Keratinocyte (primary cell): ENCODE measurements at regions not wholly inside any gene's neighbourhood (a gene's known extent, or its start where the extent isn't known, plus 50 kb on each side); places are given as distances from the start of the nearest gene placed in this dataset.
A peak's percentile ranks its signal among the peaks of the same experiment; 100 is the strongest.

Experiments
- DNase-seq: peaks from one replicate; pipeline ENCODE4 v3.0.0-alpha.2; 2011; ENCODE audit warnings: low read depth, missing footprints, low spot score
- FAIRE-seq: peaks from 2 replicates; lab custom pipeline; 2011; peaks lifted over from hg19 to GRCh38; lab: Jason Lieb, UNC
- H2AFZ ChIP-seq: 2 replicates; pipeline ENCODE4 v1.6.0; 2012; ENCODE audit warnings: low read length, control low read depth, inconsistent platforms; ENCODE audit not compliant: control insufficient read depth
- H3K27ac ChIP-seq: 2 replicates; pipeline ENCODE4 v1.5.1; 2011; ENCODE audit warnings: low read length; ENCODE audit not compliant: control insufficient read depth, insufficient read depth
- H3K27me3 ChIP-seq: 3 replicates; pipeline ENCODE4 v1.6.0; 2011; ENCODE audit warnings: low read length; ENCODE audit not compliant: control insufficient read depth, insufficient read depth; ENCODE audit errors: extremely low read depth
- H3K36me3 ChIP-seq, 2 experiments: 2 replicates in 1 of 2; 3 replicates in 1 of 2; pipeline ENCODE4 v1.5.1; 2011; ENCODE audit warnings: low read length in 2 of 2, mild to moderate bottlenecking in 1 of 2; ENCODE audit not compliant: control insufficient read depth in 2 of 2, insufficient read depth in 2 of 2; ENCODE audit errors: extremely low read depth in 1 of 2
- H3K4me1 ChIP-seq: 3 replicates; pipeline ENCODE4 v1.5.1; 2011; ENCODE audit warnings: low read length; ENCODE audit not compliant: control insufficient read depth, insufficient read depth; ENCODE audit errors: extremely low read depth
- H3K4me2 ChIP-seq: 3 replicates; pipeline ENCODE4 v1.6.0; 2011; ENCODE audit warnings: low read depth, low read length; ENCODE audit not compliant: control insufficient read depth, insufficient read depth; ENCODE audit errors: extremely low read depth
- H3K4me3 ChIP-seq, 3 experiments: fragments of 200-600 bp in 1 of 3; sonication (generic) in 1 of 3; 2 replicates in 2 of 3; 3 replicates in 1 of 3; pipeline ENCODE4 v1.5.1; 2011 to 2016; ENCODE audit warnings: low read length in 3 of 3, mild to moderate bottlenecking in 3 of 3, control low read depth in 2 of 3, inconsistent platforms in 1 of 3, low read depth in 1 of 3, mixed read lengths in 1 of 3, mixed run types in 1 of 3, moderate library complexity in 1 of 3; ENCODE audit not compliant: control insufficient read depth in 2 of 3, insufficient read depth in 2 of 3; ENCODE audit errors: extremely low read depth in 1 of 3
- H3K79me2 ChIP-seq: 2 replicates; pipeline ENCODE4 v1.6.0; 2012; ENCODE audit warnings: low read length; ENCODE audit not compliant: control insufficient read depth, insufficient read depth
- H3K9ac ChIP-seq: 3 replicates; pipeline ENCODE4 v1.6.0; 2011; ENCODE audit warnings: low read length; ENCODE audit not compliant: control insufficient read depth, insufficient read depth; ENCODE audit errors: extremely low read depth
- H3K9me1 ChIP-seq: 3 replicates; pipeline ENCODE4 v1.6.0; 2011; ENCODE audit warnings: low read length; ENCODE audit not compliant: control insufficient read depth, insufficient read depth; ENCODE audit errors: extremely low read depth
- H3K9me3 ChIP-seq: 2 replicates; pipeline ENCODE4 v1.5.1; 2012; ENCODE audit warnings: low read depth, low read length; ENCODE audit not compliant: control insufficient read depth
- H4K20me1 ChIP-seq: 3 replicates; pipeline ENCODE4 v1.6.0; 2011; ENCODE audit warnings: low read length; ENCODE audit not compliant: control insufficient read depth, insufficient read depth; ENCODE audit errors: extremely low read depth
- CTCF ChIP-seq, 3 experiments: IDR thresholded peaks in 1 of 3; conservative IDR thresholded peaks in 1 of 3; optimal IDR thresholded peaks in 1 of 3; 2 replicates in 2 of 3; 3 replicates in 1 of 3; pipeline versions ENCODE3 to v1.5.1; 2011; ENCODE audit warnings: low read length in 3 of 3, mild to moderate bottlenecking in 3 of 3, moderate library complexity in 2 of 3, control low read depth in 1 of 3, inconsistent platforms in 1 of 3; ENCODE audit not compliant: insufficient read depth in 2 of 3; ENCODE audit errors: extremely low read depth in 1 of 3
- EZH2 ChIP-seq: IDR thresholded peaks from one replicate; pipeline ENCODE4 v1.6.1; 2012; ENCODE audit warnings: inconsistent platforms, mild to moderate bottlenecking, low read length, moderate library complexity
- dilution Hi-C: fragments of 300-500 bp; cut with MboI; formaldehyde crosslinking; loops from one replicate; pipeline ENCODE4 v1.7.0; 2020; ENCODE audit warnings: low sequenced_read_pairs; ENCODE audit not compliant: extremely low pct_ligation_motif_present

GRCh38 chr1:186532466-186532865, 71.6 kb upstream of the PDC start:
- H3K4me2 ChIP-seq = no peak overlapping the region
- H3K36me3 ChIP-seq = no peaks in the 10 kb centered on the region
- H2AFZ ChIP-seq = no peak overlapping the region
- no peaks in the 10 kb centered on the region for H3K27me3 ChIP-seq
- no peak for TF ChIP-seq CTCF (optimal IDR thresholded peaks at IDR 0.05 in 1 of 3, IDR thresholded peaks at IDR 0.05 in 1 of 3, conservative IDR thresholded peaks at IDR 0.05 in 1 of 3; ENCODE audit: extremely low read depth in 1 of 3, insufficient read depth in 2 of 3, low read length in 3 of 3)
- TF ChIP-seq EZH2 = no peak
- no peak overlapping the region for H3K4me3 ChIP-seq
- H3K9me1 ChIP-seq = no peaks in the 10 kb centered on the region
- H3K9ac ChIP-seq = no peak overlapping the region
- H3K27ac ChIP-seq = no peak overlapping the region
- H4K20me1 ChIP-seq = no peaks in the 10 kb centered on the region
- H3K79me2 ChIP-seq = no peaks in the 10 kb centered on the region
- FAIRE-seq (peak; percentile 5), DNase-seq (no peak)
- no peaks in the 10 kb centered on the region for H3K9me3 ChIP-seq
- dilution Hi-C loops = no loop called here
- H3K4me1 ChIP-seq = peaks cover 25% of the 10 kb centered on the region

- TF ChIP-seq EZH2 (no peak), CTCF (optimal IDR thresholded peaks at IDR 0.05 in 1 of 3, IDR thresholded peaks at IDR 0.05 in 1 of 3, conservative IDR thresholded peaks at IDR 0.05 in 1 of 3; ENCODE audit: extremely low read depth in 1 of 3, insufficient read depth in 2 of 3, low read length in 3 of 3) (no peak)
- FAIRE-seq (no peak), DNase-seq (no peak)
- Histone ChIP-seq H3K4me3 (no peak overlapping the region), H3K79me2 (no peaks in the 10 kb centered on the region), H3K36me3 (no peaks in the 10 kb centered on the region), H3K9me1 (no peaks in the 10 kb centered on the region), H3K4me2 (no peak overlapping the region), H3K27me3 (no peaks in the 10 kb centered on the region), H3K9ac (no peak overlapping the region), H3K9me3 (no peaks in the 10 kb centered on the region), H2AFZ (peak overlapping the region; percentile 84), H4K20me1 (no peaks in the 10 kb centered on the region), H3K27ac (no peak overlapping the region), H3K4me1 (peaks cover 25% of the 10 kb centered on the region)
- dilution Hi-C loops = no loop called here
Measured at GRCh38 chr1:186531561-186532165, 70.7 kb upstream of the PDC start.
